ENCODE measurements at regions not wholly inside any gene's neighbourhood (a gene's known extent, or its start where the extent isn't known, plus 50 kb on each side); places are given as distances from the start of the nearest gene placed in this dataset.

DNA sequence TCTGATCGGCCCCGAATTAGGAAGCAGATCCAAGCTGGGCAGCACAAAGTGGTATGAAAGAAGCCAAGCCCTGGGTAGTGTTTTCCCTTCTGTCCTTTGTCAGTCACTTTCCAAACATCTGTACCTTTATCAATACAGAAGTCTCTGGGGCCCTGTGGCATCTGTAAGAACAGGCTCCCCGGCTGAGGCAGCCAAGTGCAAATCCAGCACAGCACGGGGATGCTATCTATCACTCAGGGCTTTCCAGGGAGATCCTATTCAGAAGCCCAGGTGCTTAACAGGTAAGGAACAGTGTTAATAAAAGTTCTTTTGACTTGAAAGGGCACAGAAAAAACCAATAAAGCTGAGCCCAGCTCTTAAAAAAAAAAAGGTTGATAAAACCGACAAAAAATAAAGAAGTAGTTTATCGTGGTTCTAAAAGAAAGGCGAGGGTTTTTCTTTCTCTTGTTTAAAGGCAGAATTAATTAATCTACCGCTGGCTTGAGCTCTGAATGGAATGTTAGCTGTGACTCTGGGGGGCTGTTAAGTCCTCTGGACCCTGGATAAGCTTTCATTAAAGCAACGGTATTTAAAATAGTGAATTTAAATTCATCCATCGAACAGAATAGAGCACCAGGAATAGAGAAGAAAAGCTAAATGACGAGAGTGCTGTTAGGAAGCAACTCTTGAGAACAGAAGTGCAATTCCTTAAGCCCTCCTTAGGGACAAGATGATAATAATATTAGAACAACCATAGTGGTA lies 119.1 kb upstream of the GATB start:
- POLR2A ChIA-PET: no interaction called here
- Histone ChIP-seq H3K36me3 (ENCODE audit: control insufficient read depth in 2 of 2, insufficient read depth in 1 of 2, low read length in 2 of 2) (no peaks in the 10 kb centered on the region), H3K4me1 (ENCODE audit: control insufficient read depth, insufficient read depth, low read length) (no peaks in the 10 kb centered on the region), H3K4me3 (ENCODE audit: low read depth, low read length) (no peak overlapping the region), H3K27ac (ENCODE audit: extremely low read depth, low read depth, low read length) (no peak overlapping the region), H3K9me3 (ENCODE audit: control insufficient read depth, insufficient read depth, low read depth, low read length) (no peaks in the 10 kb centered on the region)
- TF ChIP-seq KLF7 (tag by site-specific recombination; IDR thresholded peaks at IDR 0.05; ENCODE audit: borderline replicate concordance) (no peak), ZNF114 (tag by site-specific recombination; IDR thresholded peaks at IDR 0.05) (no peak), ZNF791 (tag by site-specific recombination; IDR thresholded peaks at IDR 0.05) (no peak), ZNF211 (tag by site-specific recombination; IDR thresholded peaks at IDR 0.05; ENCODE audit: low read depth) (no peak), YY1 (tag by site-specific recombination; IDR thresholded peaks at IDR 0.05) (no peak), ZNF341 (tag by site-specific recombination; IDR thresholded peaks at IDR 0.05; ENCODE audit: low read depth) (no peak), ZNF248 (tag by site-specific recombination; IDR thresholded peaks at IDR 0.05) (no peak), ZFHX2 (tag by site-specific recombination; conservative IDR thresholded peaks at IDR 0.05) (no peak), ZNF155 (tag by site-specific recombination; IDR thresholded peaks at IDR 0.05) (no peak), ZBTB21 (tag by site-specific recombination; IDR thresholded peaks at IDR 0.05) (no peak), ZNF133 (tag by site-specific recombination; IDR thresholded peaks at IDR 0.05) (no peak), MYNN (tag by site-specific recombination; IDR thresholded peaks at IDR 0.05; ENCODE audit: borderline replicate concordance) (no peak), ZFP37 (tag by site-specific recombination; IDR thresholded peaks at IDR 0.05) (no peak), ZFP41 (tag by site-specific recombination; IDR thresholded peaks at IDR 0.05; ENCODE audit: borderline replicate concordance) (no peak)
- TF ChIP-seq, protein P1, sequence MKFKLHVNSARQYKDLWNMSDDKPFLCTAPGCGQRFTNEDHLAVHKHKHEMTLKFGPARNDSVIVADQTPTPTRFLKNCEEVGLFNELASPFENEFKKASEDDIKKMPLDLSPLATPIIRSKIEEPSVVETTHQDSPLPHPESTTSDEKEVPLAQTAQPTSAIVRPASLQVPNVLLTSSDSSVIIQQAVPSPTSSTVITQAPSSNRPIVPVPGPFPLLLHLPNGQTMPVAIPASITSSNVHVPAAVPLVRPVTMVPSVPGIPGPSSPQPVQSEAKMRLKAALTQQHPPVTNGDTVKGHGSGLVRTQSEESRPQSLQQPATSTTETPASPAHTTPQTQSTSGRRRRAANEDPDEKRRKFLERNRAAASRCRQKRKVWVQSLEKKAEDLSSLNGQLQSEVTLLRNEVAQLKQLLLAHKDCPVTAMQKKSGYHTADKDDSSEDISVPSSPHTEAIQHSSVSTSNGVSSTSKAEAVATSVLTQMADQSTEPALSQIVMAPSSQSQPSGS (tag by site-specific recombination; IDR thresholded peaks at IDR 0.05; ENCODE audit: low read depth): no peak
- TF ChIP-seq, protein P2, sequence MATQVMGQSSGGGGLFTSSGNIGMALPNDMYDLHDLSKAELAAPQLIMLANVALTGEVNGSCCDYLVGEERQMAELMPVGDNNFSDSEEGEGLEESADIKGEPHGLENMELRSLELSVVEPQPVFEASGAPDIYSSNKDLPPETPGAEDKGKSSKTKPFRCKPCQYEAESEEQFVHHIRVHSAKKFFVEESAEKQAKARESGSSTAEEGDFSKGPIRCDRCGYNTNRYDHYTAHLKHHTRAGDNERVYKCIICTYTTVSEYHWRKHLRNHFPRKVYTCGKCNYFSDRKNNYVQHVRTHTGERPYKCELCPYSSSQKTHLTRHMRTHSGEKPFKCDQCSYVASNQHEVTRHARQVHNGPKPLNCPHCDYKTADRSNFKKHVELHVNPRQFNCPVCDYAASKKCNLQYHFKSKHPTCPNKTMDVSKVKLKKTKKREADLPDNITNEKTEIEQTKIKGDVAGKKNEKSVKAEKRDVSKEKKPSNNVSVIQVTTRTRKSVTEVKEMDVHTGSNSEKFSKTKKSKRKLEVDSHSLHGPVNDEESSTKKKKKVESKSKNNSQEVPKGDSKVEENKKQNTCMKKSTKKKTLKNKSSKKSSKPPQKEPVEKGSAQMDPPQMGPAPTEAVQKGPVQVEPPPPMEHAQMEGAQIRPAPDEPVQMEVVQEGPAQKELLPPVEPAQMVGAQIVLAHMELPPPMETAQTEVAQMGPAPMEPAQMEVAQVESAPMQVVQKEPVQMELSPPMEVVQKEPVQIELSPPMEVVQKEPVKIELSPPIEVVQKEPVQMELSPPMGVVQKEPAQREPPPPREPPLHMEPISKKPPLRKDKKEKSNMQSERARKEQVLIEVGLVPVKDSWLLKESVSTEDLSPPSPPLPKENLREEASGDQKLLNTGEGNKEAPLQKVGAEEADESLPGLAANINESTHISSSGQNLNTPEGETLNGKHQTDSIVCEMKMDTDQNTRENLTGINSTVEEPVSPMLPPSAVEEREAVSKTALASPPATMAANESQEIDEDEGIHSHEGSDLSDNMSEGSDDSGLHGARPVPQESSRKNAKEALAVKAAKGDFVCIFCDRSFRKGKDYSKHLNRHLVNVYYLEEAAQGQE (tag by site-specific recombination; IDR thresholded peaks at IDR 0.05): no peak
- TF ChIP-seq, protein P3, sequence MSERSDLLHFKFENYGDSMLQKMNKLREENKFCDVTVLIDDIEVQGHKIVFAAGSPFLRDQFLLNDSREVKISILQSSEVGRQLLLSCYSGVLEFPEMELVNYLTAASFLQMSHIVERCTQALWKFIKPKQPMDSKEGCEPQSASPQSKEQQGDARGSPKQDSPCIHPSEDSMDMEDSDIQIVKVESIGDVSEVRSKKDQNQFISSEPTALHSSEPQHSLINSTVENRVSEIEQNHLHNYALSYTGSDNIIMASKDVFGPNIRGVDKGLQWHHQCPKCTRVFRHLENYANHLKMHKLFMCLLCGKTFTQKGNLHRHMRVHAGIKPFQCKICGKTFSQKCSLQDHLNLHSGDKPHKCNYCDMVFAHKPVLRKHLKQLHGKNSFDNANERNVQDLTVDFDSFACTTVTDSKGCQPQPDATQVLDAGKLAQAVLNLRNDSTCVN (tag by site-specific recombination; optimal IDR thresholded peaks at IDR 0.05): no peak
- CTCF ChIA-PET: no interaction called here

DNA sequence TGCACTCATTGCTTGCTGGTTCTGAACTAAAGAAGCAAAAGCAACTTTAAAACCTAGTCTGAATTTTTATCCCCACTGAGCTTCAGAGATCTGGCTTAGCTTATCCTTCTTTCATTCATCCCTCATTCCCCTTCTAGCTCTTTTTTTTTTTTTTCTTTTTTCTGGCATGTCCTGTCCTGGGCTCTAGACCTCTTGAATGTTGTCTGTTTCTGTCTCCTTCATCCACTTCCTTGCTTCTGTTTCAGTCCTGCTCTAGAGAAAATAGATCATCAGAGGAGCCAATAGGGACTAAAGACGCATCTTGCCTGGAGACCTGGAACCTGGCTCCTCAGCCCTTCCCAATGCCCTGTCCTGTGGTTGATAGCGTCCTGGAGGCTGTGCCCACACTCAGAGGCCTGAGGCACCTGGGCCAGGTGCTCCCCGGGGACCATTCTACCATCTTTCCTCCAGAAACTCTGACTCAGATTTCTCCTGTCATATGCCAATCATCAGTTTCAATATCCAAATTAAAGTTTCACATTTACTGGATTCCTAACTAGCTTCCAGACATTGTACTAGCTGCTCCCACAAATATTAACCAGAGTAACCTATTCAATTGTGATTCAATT lies 115.7 kb upstream of the GATB start:
- CTCF ChIA-PET: no interaction called here
- Histone ChIP-seq H3K36me3 (ENCODE audit: control insufficient read depth in 2 of 2, insufficient read depth in 1 of 2, low read length in 2 of 2) (no peaks in the 10 kb centered on the region), H3K9me3 (ENCODE audit: control insufficient read depth, insufficient read depth, low read depth, low read length) (no peaks in the 10 kb centered on the region), H3K4me1 (ENCODE audit: control insufficient read depth, insufficient read depth, low read length) (no peaks in the 10 kb centered on the region), H3K4me3 (ENCODE audit: low read depth, low read length) (no peak overlapping the region), H3K27ac (ENCODE audit: extremely low read depth, low read depth, low read length) (no peak overlapping the region)
- POLR2A ChIA-PET: no interaction called here
- TF ChIP-seq, protein P4, sequence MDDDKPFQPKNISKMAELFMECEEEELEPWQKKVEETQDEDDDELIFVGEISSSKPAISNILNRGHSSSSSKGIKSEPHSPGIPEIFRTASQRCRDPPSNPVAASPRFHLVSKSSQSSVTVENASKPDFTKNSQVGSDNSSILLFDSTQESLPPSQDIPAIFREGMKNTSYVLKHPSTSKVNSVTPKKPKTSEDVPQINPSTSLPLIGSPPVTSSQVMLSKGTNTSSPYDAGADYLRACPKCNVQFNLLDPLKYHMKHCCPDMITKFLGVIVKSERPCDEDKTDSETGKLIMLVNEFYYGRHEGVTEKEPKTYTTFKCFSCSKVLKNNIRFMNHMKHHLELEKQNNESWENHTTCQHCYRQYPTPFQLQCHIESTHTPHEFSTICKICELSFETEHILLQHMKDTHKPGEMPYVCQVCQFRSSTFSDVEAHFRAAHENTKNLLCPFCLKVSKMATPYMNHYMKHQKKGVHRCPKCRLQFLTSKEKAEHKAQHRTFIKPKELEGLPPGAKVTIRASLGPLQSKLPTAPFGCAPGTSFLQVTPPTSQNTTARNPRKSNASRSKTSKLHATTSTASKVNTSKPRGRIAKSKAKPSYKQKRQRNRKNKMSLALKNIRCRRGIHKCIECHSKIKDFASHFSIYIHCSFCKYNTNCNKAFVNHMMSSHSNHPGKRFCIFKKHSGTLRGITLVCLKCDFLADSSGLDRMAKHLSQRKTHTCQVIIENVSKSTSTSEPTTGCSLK (tag by site-specific recombination; IDR thresholded peaks at IDR 0.05): no peak
- TF ChIP-seq ZBTB7A (tag by site-specific recombination; IDR thresholded peaks at IDR 0.05; ENCODE audit: low read depth) (no peak), SALL2 (tag by site-specific recombination; IDR thresholded peaks at IDR 0.05; ENCODE audit: borderline replicate concordance) (no peak), ZNF596 (tag by site-specific recombination; IDR thresholded peaks at IDR 0.05) (no peak), ZNF112 (tag by site-specific recombination; IDR thresholded peaks at IDR 0.05) (no peak), ZNF792 (tag by site-specific recombination; IDR thresholded peaks at IDR 0.05) (no peak), SCRT2 (tag by site-specific recombination; IDR thresholded peaks at IDR 0.05) (no peak), ZNF600 (tag by site-specific recombination; IDR thresholded peaks at IDR 0.05) (no peak)
- TF ChIP-seq, protein P5, sequence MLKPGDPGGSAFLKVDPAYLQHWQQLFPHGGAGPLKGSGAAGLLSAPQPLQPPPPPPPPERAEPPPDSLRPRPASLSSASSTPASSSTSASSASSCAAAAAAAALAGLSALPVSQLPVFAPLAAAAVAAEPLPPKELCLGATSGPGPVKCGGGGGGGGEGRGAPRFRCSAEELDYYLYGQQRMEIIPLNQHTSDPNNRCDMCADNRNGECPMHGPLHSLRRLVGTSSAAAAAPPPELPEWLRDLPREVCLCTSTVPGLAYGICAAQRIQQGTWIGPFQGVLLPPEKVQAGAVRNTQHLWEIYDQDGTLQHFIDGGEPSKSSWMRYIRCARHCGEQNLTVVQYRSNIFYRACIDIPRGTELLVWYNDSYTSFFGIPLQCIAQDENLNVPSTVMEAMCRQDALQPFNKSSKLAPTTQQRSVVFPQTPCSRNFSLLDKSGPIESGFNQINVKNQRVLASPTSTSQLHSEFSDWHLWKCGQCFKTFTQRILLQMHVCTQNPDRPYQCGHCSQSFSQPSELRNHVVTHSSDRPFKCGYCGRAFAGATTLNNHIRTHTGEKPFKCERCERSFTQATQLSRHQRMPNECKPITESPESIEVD (tag by site-specific recombination; IDR thresholded peaks at IDR 0.05): no peak
